ENCODE measurements at regions not wholly inside any gene's neighbourhood (a gene's known extent, or its start where the extent isn't known, plus 50 kb on each side); places are given as distances from the start of the nearest gene placed in this dataset.
"Not testable (repeated sequence)": the region's sequence is repeated elsewhere in the genome, so short reads cannot be mapped to it uniquely, and the experiment has no call there.

DNA sequence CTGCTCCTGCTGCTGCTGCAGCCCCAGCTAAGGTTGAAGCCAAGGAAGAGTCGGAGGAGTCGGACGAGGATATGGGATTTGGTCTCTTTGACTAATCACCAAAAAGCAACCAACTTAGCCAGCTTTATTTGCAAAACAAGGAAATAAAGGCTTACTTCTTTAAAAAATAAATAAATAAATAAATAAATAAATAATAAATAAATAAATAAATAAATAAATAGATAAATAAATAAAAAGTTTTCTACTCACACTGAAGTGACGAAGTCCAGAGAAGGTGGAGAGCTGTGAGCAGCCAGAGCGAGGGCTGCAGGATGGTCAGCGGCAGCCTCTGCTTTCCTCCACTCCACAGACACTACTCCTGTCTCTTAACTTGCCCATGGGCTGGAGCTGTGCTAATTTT, 105.6 kb upstream of the ATL2 start:
- DNase-seq, result not testable (repeated sequence)

DNA sequence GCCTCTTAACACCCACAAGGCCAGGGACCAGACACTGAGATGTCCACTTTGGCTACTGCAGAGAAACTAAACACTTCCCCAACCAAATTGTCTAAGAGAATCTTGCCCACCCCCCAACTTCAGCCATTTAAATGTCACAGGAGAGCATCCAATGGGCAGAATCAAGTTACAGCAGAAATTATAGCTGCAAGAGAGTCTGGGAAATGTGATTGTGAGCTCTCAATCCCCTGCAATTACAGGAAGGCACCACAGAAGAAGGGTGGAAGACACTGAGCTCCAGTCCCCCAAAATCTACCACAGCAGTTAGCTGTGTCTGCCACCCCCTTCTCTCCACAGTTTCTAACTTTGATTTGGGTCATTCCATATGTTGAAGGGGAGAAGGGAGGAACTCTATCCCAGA, 103.5 kb upstream of the ATL2 start:
- no peak for DNase-seq

GRCh38 chr2:38477006-38477405, 99.9 kb upstream of the ATL2 start:
- DNase-seq, result no peak

GRCh38 chr2:38475567-38475881, 98.5 kb upstream of the ATL2 start:
- DNase-seq, result no peak

DNA sequence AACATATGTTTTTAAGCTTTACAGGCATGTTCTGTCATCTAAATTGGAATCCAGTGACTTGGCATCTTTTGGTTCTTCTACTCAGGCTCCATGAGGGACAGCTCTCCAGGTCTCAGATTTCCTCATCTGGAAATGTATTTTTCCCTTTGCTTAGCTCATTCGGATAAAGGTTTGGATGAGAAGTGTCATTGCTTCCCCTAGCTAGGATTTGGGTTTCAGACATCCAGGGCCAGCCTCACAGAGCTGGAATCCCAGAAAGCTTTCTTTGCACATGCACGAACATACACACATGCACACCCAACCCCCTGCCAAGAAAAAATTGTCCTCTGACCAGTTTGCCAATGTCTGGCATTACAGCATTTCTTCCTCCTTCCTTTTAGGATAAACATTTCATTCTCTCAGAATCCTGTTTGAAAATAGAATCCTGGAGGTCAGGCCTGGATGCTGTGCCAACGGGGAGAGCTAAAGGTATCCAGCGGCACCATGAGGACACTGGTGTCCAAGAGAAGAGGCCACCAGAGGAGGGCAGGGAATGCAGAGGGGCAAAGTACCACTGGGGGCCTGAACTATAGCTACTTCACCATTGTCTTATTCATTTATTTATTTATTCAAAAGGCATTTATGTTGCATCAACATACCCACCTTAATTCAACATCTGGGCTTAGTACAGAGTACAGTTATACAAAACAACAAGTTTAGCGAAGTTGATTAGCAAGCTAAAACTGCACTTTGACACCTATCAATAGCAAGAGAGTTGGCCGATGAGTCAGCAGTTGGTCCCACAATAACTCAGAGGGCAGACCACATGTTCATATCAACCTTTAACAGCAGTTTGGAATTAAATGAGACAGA, 97.9 kb upstream of the ATL2 start:
- DNase-seq, result no peak

DNA sequence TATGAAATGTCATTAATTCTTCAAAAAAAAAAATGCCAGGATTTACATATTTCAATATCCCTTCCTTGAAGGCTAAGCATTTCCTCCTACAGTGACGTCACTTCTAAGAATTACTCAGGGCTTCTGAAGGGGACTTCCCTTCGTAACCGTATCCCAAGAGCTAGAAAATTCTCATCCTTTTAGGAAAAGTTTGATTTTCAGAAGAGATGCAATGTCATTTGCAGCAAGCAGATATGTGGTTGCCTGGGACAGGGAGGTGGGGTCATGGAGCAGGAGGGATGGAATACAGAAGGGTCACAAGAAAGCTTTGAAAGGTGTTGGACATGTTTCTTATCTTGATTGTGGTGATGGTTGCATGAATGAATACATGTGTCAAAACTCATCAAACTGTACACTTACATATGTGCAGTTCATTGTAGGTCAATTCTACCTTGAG, 97.0 kb upstream of the ATL2 start:
- DNase-seq, result no peak

DNA sequence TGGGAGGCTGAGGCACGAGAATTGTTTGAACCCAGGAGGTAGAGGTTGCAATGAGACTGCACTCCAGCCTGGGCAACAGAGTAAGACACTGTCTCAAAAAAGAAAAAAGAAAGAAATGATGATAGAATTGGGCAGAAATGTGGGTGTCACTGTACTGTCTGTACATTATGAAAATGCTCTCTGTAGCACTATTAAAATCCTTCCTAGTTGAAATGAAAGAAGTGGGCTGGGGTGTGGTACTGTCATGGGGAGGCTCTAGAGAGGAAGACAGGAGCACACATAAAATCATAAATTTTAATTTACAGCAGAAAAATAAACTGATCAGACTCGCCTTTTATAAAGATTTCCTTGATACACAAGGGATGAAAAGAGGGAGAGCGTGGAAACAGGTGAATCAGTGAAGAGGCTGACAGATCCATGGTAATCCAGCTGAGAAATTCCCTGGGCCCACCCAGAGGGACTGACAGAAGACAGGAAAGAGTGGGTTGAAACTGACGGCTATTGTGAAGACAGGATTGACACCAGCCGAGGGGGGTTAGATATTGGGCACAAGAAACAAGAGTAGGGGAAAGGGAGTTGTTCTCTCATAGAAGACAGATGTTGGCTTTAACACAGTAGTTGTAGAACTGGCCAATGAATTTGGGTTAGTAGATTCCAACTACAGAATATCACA, 96.4 kb upstream of the ATL2 start:
- DNase-seq, result no peak

GRCh38 chr2:38470115-38470514, 93.0 kb upstream of the ATL2 start:
- no peak for DNase-seq

DNA sequence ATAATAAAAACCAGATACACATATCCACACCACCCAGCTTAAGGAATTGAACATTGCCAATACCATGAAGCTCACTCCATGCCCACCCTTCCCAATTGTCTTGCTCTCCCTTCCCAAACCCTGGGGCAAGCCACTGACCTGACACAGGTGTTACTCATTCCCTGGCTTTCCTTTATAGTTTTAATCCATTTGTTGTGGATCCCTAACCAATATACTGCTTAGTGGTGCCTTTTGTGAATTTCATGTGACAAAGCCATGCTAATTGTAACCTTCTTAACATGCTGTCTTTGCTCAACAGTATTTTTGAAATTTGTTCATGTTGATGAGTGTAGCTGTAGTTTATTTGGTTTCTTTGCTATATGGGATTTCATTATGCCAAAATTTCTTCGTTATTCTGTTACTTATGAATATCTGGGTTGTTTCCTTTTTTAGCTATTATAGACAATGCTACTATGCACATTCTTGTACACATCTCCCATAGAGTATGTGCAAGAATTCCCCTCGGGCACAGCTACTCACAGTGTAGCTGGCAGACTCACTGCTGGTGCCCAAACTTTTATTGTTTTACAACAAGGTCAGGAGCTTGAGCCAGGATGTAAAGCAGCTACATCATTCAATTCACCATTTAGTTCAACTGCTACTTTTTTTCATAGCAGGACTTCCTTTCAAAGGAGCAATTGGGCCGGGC, 90.8 kb upstream of the ATL2 start:
- DNase-seq, result no peak

GRCh38 chr2:38466876-38467767, 90.0 kb upstream of the ATL2 start:
- DNase-seq, result no peak

GRCh38 chr2:38466409-38466808, 89.3 kb upstream of the ATL2 start:
- no peak for DNase-seq

- DNase-seq, result no peak
Observed at GRCh38 chr2:38465789-38466127, 88.7 kb upstream of the ATL2 start.

GRCh38 chr2:38464971-38465788, 88.1 kb upstream of the ATL2 start:
- no peak for DNase-seq

- no peak for DNase-seq
Observed at GRCh38 chr2:38463752-38464151, 86.7 kb upstream of the ATL2 start.

DNA sequence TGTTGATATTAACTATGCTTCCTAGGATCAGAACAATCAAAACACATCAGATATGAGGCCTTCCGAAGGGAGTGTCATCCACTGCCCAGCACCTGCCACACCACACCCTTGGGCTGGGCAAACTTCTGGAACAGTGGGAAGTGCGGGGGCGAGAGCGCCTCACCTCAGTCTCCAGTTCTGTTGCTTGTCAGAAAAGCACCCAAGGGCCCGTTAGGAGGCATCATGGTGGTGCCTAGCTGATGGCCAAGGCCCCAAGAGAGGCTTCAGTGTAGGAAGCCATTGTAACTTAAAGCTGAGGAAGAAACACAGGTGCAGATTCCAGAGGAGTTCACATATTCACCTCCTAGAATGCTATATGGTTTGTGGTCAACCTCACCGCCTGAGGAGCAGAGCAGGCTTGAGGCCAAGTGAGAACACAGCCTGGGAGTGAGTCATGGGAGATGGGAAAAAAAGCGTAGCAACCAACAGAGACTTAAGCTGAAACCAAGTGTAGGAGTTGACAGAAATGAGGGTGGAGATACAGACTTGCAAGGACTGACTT, 85.1 kb upstream of the ATL2 start:
- DNase-seq, result no peak

- DNase-seq, result no peak
Observed at GRCh38 chr2:38461470-38461869, 84.4 kb upstream of the ATL2 start.

DNA sequence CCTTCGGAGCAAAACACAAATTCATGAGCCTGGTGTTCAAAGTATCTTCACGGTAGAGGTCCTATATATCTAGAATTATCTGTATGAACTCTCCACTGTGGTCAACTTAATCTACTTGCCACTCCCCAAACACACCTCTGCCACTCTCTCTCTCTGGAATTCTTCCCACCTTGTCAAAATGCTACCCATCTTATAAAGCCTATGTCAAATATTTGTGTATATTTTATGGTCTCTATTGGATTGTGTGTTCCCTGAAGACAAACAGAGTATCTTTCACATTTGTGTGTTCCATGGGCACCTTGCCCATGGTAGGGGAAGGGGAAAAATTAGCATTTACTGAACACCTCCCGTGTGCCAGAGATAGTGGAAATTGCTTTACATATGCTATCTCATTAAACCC, 83.2 kb upstream of the ATL2 start:
- no peak for DNase-seq

GRCh38 chr2:38454081-38454480, 77.0 kb upstream of the ATL2 start:
- DNase-seq, result no peak

DNA sequence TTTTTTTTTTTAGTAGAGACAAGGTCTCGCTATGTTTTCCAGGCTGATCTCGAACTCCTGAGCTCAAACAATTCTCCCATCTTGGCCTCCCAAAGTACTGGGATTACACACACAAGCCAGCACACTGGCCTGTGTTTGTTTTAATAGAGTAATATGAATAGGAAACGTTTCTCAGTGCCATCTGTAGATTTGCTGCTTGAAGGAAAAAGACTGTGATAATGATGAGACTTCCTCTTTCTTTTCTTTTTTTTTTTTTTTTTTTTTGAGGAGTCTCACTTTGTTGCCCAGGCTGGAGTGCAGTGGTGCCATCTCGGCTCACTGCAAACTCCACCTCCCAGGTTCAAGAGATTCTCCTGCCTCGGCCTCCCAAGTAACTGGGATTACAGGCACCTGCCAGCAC, 74.7 kb upstream of the ATL2 start:
- DNase-seq, result not testable (repeated sequence)

GRCh38 chr2:38450509-38450908, 73.4 kb upstream of the ATL2 start:
- DNase-seq, result no peak

DNA sequence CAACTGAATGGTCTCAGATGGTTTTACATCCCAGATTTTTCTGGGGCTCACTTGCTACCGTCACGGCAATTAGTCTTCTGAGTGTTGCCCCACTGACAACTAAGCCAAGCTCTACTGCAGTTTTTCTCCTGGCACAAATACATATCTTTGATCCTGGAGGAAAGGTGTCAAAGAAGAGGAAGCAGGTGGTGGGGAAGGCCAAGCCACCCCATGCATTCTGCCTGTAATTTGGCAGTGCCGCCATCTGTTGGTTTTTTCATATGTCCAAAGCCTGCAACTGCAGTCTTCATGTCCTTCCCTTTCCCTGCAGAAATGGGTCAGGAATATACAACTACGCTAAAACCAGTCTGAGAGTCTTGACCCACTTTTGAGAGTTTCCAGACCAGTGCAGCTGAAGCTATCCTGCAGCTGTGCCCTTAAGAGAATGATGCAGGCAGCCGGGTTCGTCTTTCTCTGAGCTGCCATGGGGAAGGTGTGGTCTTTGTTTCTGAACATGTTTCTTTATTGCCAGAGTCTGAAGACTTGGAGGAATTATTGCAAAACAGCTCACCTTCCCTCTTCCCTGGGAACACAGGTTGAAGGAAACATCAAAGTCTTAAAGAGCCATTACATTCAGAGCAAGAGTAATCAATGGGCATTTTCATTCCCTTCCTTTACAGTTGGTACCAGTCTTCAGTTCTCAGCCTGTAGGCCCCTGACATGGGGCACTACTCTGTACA, 71.8 kb upstream of the ATL2 start:
- DNase-seq, result no peak
